ENCODE measurements at regions not wholly inside any gene's neighbourhood (a gene's known extent, or its start where the extent isn't known, plus 50 kb on each side); places are given as distances from the start of the nearest gene placed in this dataset.

- TF ChIP-seq CTCF (IDR thresholded peaks at IDR 0.05; ENCODE audit: low read length) (no peak), EZH2 (IDR thresholded peaks at IDR 0.05; ENCODE audit: borderline replicate concordance, low read length) (no peak)
Measured at GRCh38 chr13:50676602-50677001, 166.9 kb downstream of the DLEU7 start.

Data from OCI-LY1 (cell line).